GM12878 (cell line): ENCODE measurements at regions not wholly inside any gene's neighbourhood (a gene's known extent, or its start where the extent isn't known, plus 50 kb on each side); places are given as distances from the start of the nearest gene placed in this dataset.

ENCODE experiments used
- ATAC-seq: fragments of 200-7000 bp; cut with Tn5 transposase; 3 replicates; pipeline ENCODE4 v1.9.1; 2020; ENCODE audit warnings: mild to moderate bottlenecking, moderate library complexity
- BruUV-seq: library from RNA; stranded (reverse); fragments of 400-500 nt; replicated peaks from 2 replicates; lab custom pipeline; 2021; lab: Mats Ljungman, UMichigan
- CTCF ChIA-PET: fragments of 300-600 bp; sonication (Branson Sonifier 250); formaldehyde crosslinking; extraction: SDS; loops from one replicate; lab custom pipeline; 2021; ENCODE audit warnings: inconsistent platforms; lab: Yijun Ruan, JAX
- POLR2A ChIA-PET: fragments of 350-600 bp; formaldehyde crosslinking; extraction: SDS; loops from one replicate; lab custom pipeline; 2021; ENCODE audit warnings: inconsistent platforms; lab: Charles Lee
- RAD21 ChIA-PET: fragments of 300-600 bp; sonication (Branson Sonifier 250); formaldehyde crosslinking; loops from one replicate; lab custom pipeline; 2023; ENCODE audit warnings: antibody characterized with exemption; ENCODE audit not compliant: unreplicated experiment; lab: Charles Lee
- SMC1A ChIA-PET: fragments of 300-600 bp; sonication (Branson Sonifier 250); formaldehyde crosslinking; loops from one replicate; lab custom pipeline; 2023; ENCODE audit not compliant: unreplicated experiment, uncharacterized antibody; lab: Charles Lee
- DNase-seq: peaks from one replicate; pipeline ENCODE4 v3.0.0-alpha.2; 2011; ENCODE audit warnings: low read depth, low spot score
- FAIRE-seq: peaks from 3 replicates; lab custom pipeline; 2011; peaks lifted over from hg19 to GRCh38; lab: Jason Lieb, UNC
- H2AFZ ChIP-seq: 2 replicates; pipeline ENCODE4 v1.6.0; 2011; ENCODE audit warnings: low read depth, low read length, control low read depth; ENCODE audit not compliant: control insufficient read depth
- H3K27ac ChIP-seq: 2 replicates; pipeline ENCODE4 v1.5.1; 2011; ENCODE audit warnings: control low read depth; ENCODE audit not compliant: control insufficient read depth, insufficient read depth
- H3K27me3 ChIP-seq, 2 experiments: replicated peaks in 1 of 2; 2 replicates each; pipeline versions ENCODE4 v1.6.0 to v1.6.1; 2011; ENCODE audit warnings: low read length in 1 of 2; ENCODE audit not compliant: control insufficient read depth in 2 of 2, insufficient read depth in 2 of 2
- H3K36me3 ChIP-seq, 2 experiments: 2 replicates each; pipeline ENCODE4 v1.5.1; 2011; ENCODE audit warnings: low read length in 1 of 2; ENCODE audit not compliant: control insufficient read depth in 2 of 2, insufficient read depth in 2 of 2
- H3K4me1 ChIP-seq: 2 replicates; pipeline ENCODE4 v1.6.1; 2011; ENCODE audit warnings: mild to moderate bottlenecking, low read length, moderate library complexity, mixed read lengths; ENCODE audit not compliant: control insufficient read depth, insufficient read depth
- H3K4me2 ChIP-seq: 2 replicates; pipeline ENCODE4 v1.6.0; 2011; ENCODE audit warnings: control low read depth; ENCODE audit not compliant: control insufficient read depth, insufficient read depth
- H3K4me3 ChIP-seq: fragments of 200-600 bp; sonication (generic); 2 replicates; pipeline ENCODE4 v1.5.1; 2016
- H3K79me2 ChIP-seq: 2 replicates; pipeline ENCODE4 v1.6.0; 2011; ENCODE audit warnings: low read length; ENCODE audit not compliant: control insufficient read depth, insufficient read depth
- H3K9ac ChIP-seq: 2 replicates; pipeline ENCODE4 v1.8.0; 2011; ENCODE audit warnings: low read length, control low read depth, mixed read lengths; ENCODE audit not compliant: control insufficient read depth, insufficient read depth
- H3K9me3 ChIP-seq: replicated peaks from 3 replicates; pipeline ENCODE4 v1.5.1; 2011; ENCODE audit warnings: mild to moderate bottlenecking, low read length; ENCODE audit not compliant: control insufficient read depth, insufficient read depth
- H4K20me1 ChIP-seq: 2 replicates; pipeline ENCODE4 v1.6.0; 2011; ENCODE audit not compliant: control insufficient read depth, insufficient read depth
- BHLHE40 ChIP-seq, 2 experiments: fragments of 450-650 bp in 1 of 2; IDR thresholded peaks; 2 replicates each; pipeline ENCODE4 v1.6.1; 2011 to 2017; ENCODE audit warnings: low read depth in 2 of 2, borderline replicate concordance in 1 of 2, improper control_type of control experiment in 1 of 2, low read length in 1 of 2, mild to moderate bottlenecking in 1 of 2
- E4F1 ChIP-seq: fragments of 450-650 bp; IDR thresholded peaks from 2 replicates; pipeline ENCODE4 v1.6.1; 2018; ENCODE audit warnings: borderline replicate concordance, mild to moderate bottlenecking; ENCODE audit not compliant: partially characterized antibody
- FOXM1 ChIP-seq: IDR thresholded peaks from 2 replicates; pipeline ENCODE4 v1.6.1; 2012; ENCODE audit warnings: low read depth, mild to moderate bottlenecking, inconsistent platforms, low read length, moderate library complexity
- NFYA ChIP-seq: IDR thresholded peaks from 2 replicates; pipeline ENCODE4 v1.6.1; 2011; ENCODE audit warnings: low read depth, mild to moderate bottlenecking, low read length, improper control_type of control experiment, borderline replicate concordance
- NR2C1 ChIP-seq: fragments of 450-650 bp; IDR thresholded peaks from 2 replicates; pipeline ENCODE4 v1.6.1; 2017; ENCODE audit warnings: antibody characterized with exemption, mild to moderate bottlenecking, moderate library complexity
- RFX5 ChIP-seq: IDR thresholded peaks from 2 replicates; pipeline ENCODE4 v1.6.1; 2011; ENCODE audit warnings: low read depth, low read length, improper control_type of control experiment
- SREBF2 ChIP-seq: IDR thresholded peaks from 2 replicates; pipeline ENCODE4 v1.6.1; 2012; ENCODE audit warnings: mild to moderate bottlenecking, low read length
- SRF ChIP-seq, 2 experiments: IDR thresholded peaks; 2 replicates each; pipeline ENCODE4 v1.6.1; 2011; ENCODE audit warnings: low read depth in 2 of 2, low read length in 2 of 2, mild to moderate bottlenecking in 1 of 2, moderate library complexity in 1 of 2
- USF1 ChIP-seq: IDR thresholded peaks from 2 replicates; pipeline ENCODE4 v1.6.1; 2011; ENCODE audit warnings: borderline replicate concordance, low read depth, mild to moderate bottlenecking, moderate library complexity, mixed read lengths, low read length; ENCODE audit not compliant: insufficient read depth; ENCODE audit errors: extremely low read length
- WGBS: methylation state at CpG from one replicate; pipeline ENCODE4 v1.1.6; 2016; ENCODE audit warnings: low lambda C conversion rate; ENCODE audit not compliant: insufficient replicate concordance, insufficient coverage; ENCODE audit errors: missing lambda C conversion rate; 5-methylcytosine and 5-hydroxymethylcytosine counted together
- in situ Hi-C: fragments of 300-500 bp; cut with MboI; formaldehyde crosslinking; loops from 9 replicates; pipeline ENCODE4 v1.14.3; 2018; ENCODE audit warnings: mixed read lengths
- intact Hi-C: fragments of 100-400 bp; cut with micrococcal nuclease; formaldehyde crosslinking; loops from one replicate; pipeline ENCODE4 v1.14.2; 2022; ENCODE audit not compliant: unreplicated experiment
- TF ChIP-seq, protein P1 (sequence below): fragments of 450-650 bp; formaldehyde crosslinking; IDR thresholded peaks from 2 replicates; pipeline ENCODE4 v1.4.0; 2020; ENCODE audit warnings: mild to moderate bottlenecking, moderate library complexity

- no peaks in the 10 kb centered on the region for H3K9me3 ChIP-seq
- in situ Hi-C loops (no loop called here), intact Hi-C loops (no loop called here)
- no peaks in the 10 kb centered on the region for H3K79me2 ChIP-seq
- SMC1A ChIA-PET, result no interaction called here
- DNase-seq (no peak), ATAC-seq (no peak), FAIRE-seq (no peak)
- H3K9ac ChIP-seq, result no peak overlapping the region
- no peak overlapping the region for H3K4me2 ChIP-seq
- H3K36me3 ChIP-seq, result no peaks in the 10 kb centered on the region
- H3K4me1 ChIP-seq, result no peaks in the 10 kb centered on the region
- H3K4me3 ChIP-seq, result no peak overlapping the region
- 0 out of 4 replicates have a peak, but pooled peaks cover 0 to 2% of the 10 kb centered on the region in 2 experiments for H3K27me3 ChIP-seq
- TF ChIP-seq NFYA (no peak), E4F1 (no peak)
- CTCF ChIA-PET, result no interaction called here
- POLR2A ChIA-PET, result interaction anchor here (0.9 kb wide), 1 partner anchor 22 kb away, joined by 4 read pairs; no protein-coding TSS in a partner anchor
- BruUV-seq, result no TSS peak
- RAD21 ChIA-PET, result no interaction called here
- no peak overlapping the region for H2AFZ ChIP-seq
- H3K27ac ChIP-seq, result no peak overlapping the region
- WGBS, result 45% methylated on average over 9 of the region's 9 CpGs
- no peaks in the 10 kb centered on the region for H4K20me1 ChIP-seq
Observed at GRCh38 chr3:72463083-72463482, 385.2 kb downstream of the SHQ1 start.

GRCh38 chr3:72462595-72463011 lies 385.6 kb downstream of the SHQ1 start:
- Histone ChIP-seq H2AFZ (no peak overlapping the region), H4K20me1 (no peaks in the 10 kb centered on the region), H3K27ac (no peak overlapping the region), H3K4me1 (no peaks in the 10 kb centered on the region), H3K79me2 (no peaks in the 10 kb centered on the region), H3K9me3 (no peaks in the 10 kb centered on the region), H3K4me3 (no peak overlapping the region), H3K4me2 (no peak overlapping the region), H3K27me3 (0 out of 4 replicates have a peak, but pooled peaks cover 0 to 2% of the 10 kb centered on the region in 2 experiments), H3K9ac (no peak overlapping the region), H3K36me3 (no peaks in the 10 kb centered on the region)
- ATAC-seq (no peak), FAIRE-seq (no peak), DNase-seq (no peak)
- SMC1A ChIA-PET, result no interaction called here
- RAD21 ChIA-PET, result no interaction called here
- BruUV-seq, result no TSS peak
- POLR2A ChIA-PET, result interaction anchor here (0.9 kb wide), 1 partner anchor 22 kb away, joined by 4 read pairs; no protein-coding TSS in a partner anchor
- WGBS, result 70% methylated on average over 6 of the region's 6 CpGs
- in situ Hi-C loops, result no loop called here
- CTCF ChIA-PET, result no interaction called here
- intact Hi-C loops, result no loop called here
- no peak for TF ChIP-seq FOXM1
- TF ChIP-seq RFX5, result no peak
- TF ChIP-seq NR2C1, result no peak
- TF ChIP-seq USF1, result no peak
- TF ChIP-seq SREBF2, result no peak
- no peak for TF ChIP-seq BHLHE40 (IDR thresholded peaks at IDR 0.05; ENCODE audit: borderline replicate concordance in 1 of 2, low read depth in 2 of 2, low read length in 1 of 2)
- TF ChIP-seq SRF (IDR thresholded peaks at IDR 0.05; ENCODE audit: low read depth in 2 of 2, low read length in 2 of 2), result no peak
- TF ChIP-seq, protein P1, sequence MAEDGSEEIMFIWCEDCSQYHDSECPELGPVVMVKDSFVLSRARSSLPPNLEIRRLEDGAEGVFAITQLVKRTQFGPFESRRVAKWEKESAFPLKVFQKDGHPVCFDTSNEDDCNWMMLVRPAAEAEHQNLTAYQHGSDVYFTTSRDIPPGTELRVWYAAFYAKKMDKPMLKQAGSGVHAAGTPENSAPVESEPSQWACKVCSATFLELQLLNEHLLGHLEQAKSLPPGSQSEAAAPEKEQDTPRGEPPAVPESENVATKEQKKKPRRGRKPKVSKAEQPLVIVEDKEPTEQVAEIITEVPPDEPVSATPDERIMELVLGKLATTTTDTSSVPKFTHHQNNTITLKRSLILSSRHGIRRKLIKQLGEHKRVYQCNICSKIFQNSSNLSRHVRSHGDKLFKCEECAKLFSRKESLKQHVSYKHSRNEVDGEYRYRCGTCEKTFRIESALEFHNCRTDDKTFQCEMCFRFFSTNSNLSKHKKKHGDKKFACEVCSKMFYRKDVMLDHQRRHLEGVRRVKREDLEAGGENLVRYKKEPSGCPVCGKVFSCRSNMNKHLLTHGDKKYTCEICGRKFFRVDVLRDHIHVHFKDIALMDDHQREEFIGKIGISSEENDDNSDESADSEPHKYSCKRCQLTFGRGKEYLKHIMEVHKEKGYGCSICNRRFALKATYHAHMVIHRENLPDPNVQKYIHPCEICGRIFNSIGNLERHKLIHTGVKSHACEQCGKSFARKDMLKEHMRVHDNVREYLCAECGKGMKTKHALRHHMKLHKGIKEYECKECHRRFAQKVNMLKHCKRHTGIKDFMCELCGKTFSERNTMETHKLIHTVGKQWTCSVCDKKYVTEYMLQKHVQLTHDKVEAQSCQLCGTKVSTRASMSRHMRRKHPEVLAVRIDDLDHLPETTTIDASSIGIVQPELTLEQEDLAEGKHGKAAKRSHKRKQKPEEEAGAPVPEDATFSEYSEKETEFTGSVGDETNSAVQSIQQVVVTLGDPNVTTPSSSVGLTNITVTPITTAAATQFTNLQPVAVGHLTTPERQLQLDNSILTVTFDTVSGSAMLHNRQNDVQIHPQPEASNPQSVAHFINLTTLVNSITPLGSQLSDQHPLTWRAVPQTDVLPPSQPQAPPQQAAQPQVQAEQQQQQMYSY (CRISPR knock-in tag), result no peak
